Tibial nerve (tissue), 3 donors: ENCODE measurements at regions not wholly inside any gene's neighbourhood (a gene's known extent, or its start where the extent isn't known, plus 50 kb on each side); places are given as distances from the start of the nearest gene placed in this dataset.
"Not testable (repeated sequence)": the region's sequence is repeated elsewhere in the genome, so short reads cannot be mapped to it uniquely, and the experiment has no call there.

Experiments used
- POLR2A ChIP-seq, 2 donors: fragments of 450-650 bp; IDR thresholded peaks; one replicate each; pipeline ENCODE4 v1.6.1; 2017; ENCODE audit warnings: antibody characterized with exemption in 2 of 2, mild to moderate bottlenecking in 2 of 2, moderate library complexity in 2 of 2
- TF ChIP-seq, protein P1 (sequence below), 5 experiments: fragments of 200-600 bp in 3 of 5; fragments of 450-650 bp in 2 of 5; sonication (generic) in 3 of 5; IDR thresholded peaks; one replicate each; pipeline ENCODE4 v1.5.1; 2016 to 2019; ENCODE audit warnings: antibody characterized with exemption in 5 of 5, mild to moderate bottlenecking in 3 of 5, moderate library complexity in 2 of 5

GRCh38 chr1:234795711-234796437 is 185.9 kb upstream of the IRF2BP2 start:
- TF ChIP-seq, protein P1, sequence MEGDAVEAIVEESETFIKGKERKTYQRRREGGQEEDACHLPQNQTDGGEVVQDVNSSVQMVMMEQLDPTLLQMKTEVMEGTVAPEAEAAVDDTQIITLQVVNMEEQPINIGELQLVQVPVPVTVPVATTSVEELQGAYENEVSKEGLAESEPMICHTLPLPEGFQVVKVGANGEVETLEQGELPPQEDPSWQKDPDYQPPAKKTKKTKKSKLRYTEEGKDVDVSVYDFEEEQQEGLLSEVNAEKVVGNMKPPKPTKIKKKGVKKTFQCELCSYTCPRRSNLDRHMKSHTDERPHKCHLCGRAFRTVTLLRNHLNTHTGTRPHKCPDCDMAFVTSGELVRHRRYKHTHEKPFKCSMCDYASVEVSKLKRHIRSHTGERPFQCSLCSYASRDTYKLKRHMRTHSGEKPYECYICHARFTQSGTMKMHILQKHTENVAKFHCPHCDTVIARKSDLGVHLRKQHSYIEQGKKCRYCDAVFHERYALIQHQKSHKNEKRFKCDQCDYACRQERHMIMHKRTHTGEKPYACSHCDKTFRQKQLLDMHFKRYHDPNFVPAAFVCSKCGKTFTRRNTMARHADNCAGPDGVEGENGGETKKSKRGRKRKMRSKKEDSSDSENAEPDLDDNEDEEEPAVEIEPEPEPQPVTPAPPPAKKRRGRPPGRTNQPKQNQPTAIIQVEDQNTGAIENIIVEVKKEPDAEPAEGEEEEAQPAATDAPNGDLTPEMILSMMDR (IDR thresholded peaks at IDR 0.05): not testable (repeated sequence)
- TF ChIP-seq POLR2A (IDR thresholded peaks at IDR 0.05): not testable (repeated sequence)
